Liver (tissue), 8 donors: ENCODE measurements at regions not wholly inside any gene's neighbourhood (a gene's known extent, or its start where the extent isn't known, plus 50 kb on each side); places are given as distances from the start of the nearest gene placed in this dataset.

Experiments
- DNase-seq: peaks from one replicate; pipeline ENCODE4 v3.0.0-alpha.2; 2017; ENCODE audit warnings: low spot score
- H3K27ac ChIP-seq, 2 donors: one replicate each; pipeline ENCODE4 v1.7.0; 2013; ENCODE audit warnings: inconsistent platforms in 2 of 2, low read length in 2 of 2, control low read depth in 1 of 2, low read depth in 1 of 2, mild to moderate bottlenecking in 1 of 2
- H3K27me3 ChIP-seq, 4 donors: one replicate each; pipeline versions ENCODE4 v1.6.1 to v1.7.0; 2013; ENCODE audit warnings: low read length in 3 of 4, inconsistent platforms in 1 of 4, mild to moderate bottlenecking in 1 of 4, moderate library complexity in 1 of 4; ENCODE audit not compliant: control insufficient read depth in 4 of 4, insufficient read depth in 4 of 4
- H3K36me3 ChIP-seq, 4 donors: one replicate each; pipeline versions ENCODE4 v1.6.1 to v1.7.0; 2013; ENCODE audit warnings: low read length in 3 of 4, mild to moderate bottlenecking in 3 of 4, low read depth in 1 of 4, moderate library complexity in 1 of 4; ENCODE audit not compliant: control insufficient read depth in 4 of 4, insufficient read depth in 3 of 4
- H3K4me1 ChIP-seq, 4 donors: one replicate each; pipeline versions ENCODE4 v1.6.1 to v1.7.0; 2013; ENCODE audit warnings: low read length in 3 of 4, mild to moderate bottlenecking in 3 of 4, moderate library complexity in 1 of 4; ENCODE audit not compliant: control insufficient read depth in 4 of 4, insufficient read depth in 4 of 4
- H3K4me3 ChIP-seq, 3 donors: one replicate each; pipeline versions ENCODE4 v1.6.1 to v1.7.0; 2013; ENCODE audit warnings: low read length in 3 of 3, control low read depth in 1 of 3, low read depth in 1 of 3, mild to moderate bottlenecking in 1 of 3
- H3K9ac ChIP-seq, 2 donors: one replicate each; pipeline ENCODE4 v1.7.0; 2013; ENCODE audit warnings: low read length in 2 of 2, mild to moderate bottlenecking in 2 of 2, moderate library complexity in 2 of 2, control low read depth in 1 of 2, low read depth in 1 of 2
- H3K9me3 ChIP-seq, 4 donors: one replicate each; pipeline versions ENCODE4 v1.6.1 to v1.7.0; 2013; ENCODE audit warnings: low read length in 3 of 4; ENCODE audit not compliant: control insufficient read depth in 4 of 4
- EGR1 ChIP-seq, 2 donors: IDR thresholded peaks; 2 replicates each; pipeline ENCODE4 v1.6.1; 2016 to 2018; ENCODE audit warnings: antibody characterized with exemption in 2 of 2, low read depth in 2 of 2
- FOXA1 ChIP-seq: IDR thresholded peaks from 2 replicates; pipeline ENCODE4 v1.6.1; 2016; ENCODE audit warnings: antibody characterized with exemption
- FOXA2 ChIP-seq: IDR thresholded peaks from 2 replicates; pipeline ENCODE4 v1.6.1; 2016; ENCODE audit warnings: antibody characterized with exemption
- HNF4A ChIP-seq, 2 donors: conservative IDR thresholded peaks; 2 replicates each; pipeline ENCODE4 v1.6.1; 2016; ENCODE audit warnings: antibody characterized with exemption in 2 of 2, mild to moderate bottlenecking in 2 of 2
- HNF4G ChIP-seq: IDR thresholded peaks from 2 replicates; pipeline ENCODE4 v1.6.1; 2016; ENCODE audit warnings: antibody characterized with exemption
- JUND ChIP-seq, 2 donors: IDR thresholded peaks; 2 replicates each; pipeline ENCODE4 v1.6.1; 2016; ENCODE audit warnings: antibody characterized with exemption in 2 of 2
- NR2F2 ChIP-seq: IDR thresholded peaks from 2 replicates; pipeline ENCODE4 v1.6.1; 2016; ENCODE audit warnings: antibody characterized with exemption
- REST ChIP-seq: IDR thresholded peaks from 2 replicates; pipeline ENCODE4 v1.6.1; 2016; ENCODE audit warnings: antibody characterized with exemption, mild to moderate bottlenecking
- RXRA ChIP-seq, 2 donors: IDR thresholded peaks; 2 replicates each; pipeline ENCODE4 v1.6.1; 2017 to 2018; ENCODE audit warnings: antibody characterized with exemption in 2 of 2, mild to moderate bottlenecking in 1 of 2
- SP1 ChIP-seq: IDR thresholded peaks from 2 replicates; pipeline ENCODE4 v1.6.1; 2018; ENCODE audit warnings: antibody characterized with exemption, mild to moderate bottlenecking
- YY1 ChIP-seq: IDR thresholded peaks from 2 replicates; pipeline ENCODE4 v1.6.1; 2016; ENCODE audit warnings: antibody characterized with exemption, mild to moderate bottlenecking
- WGBS: extraction: QIAGEN DNeasy Blood & Tissue Kit; methylation state at CpG from one replicate; pipeline ENCODE4 v1.1.7; 2013; 5-methylcytosine and 5-hydroxymethylcytosine counted together
- TF ChIP-seq, protein P1 (sequence below): fragments of 150-350 bp; IDR thresholded peaks from 2 replicates; pipeline ENCODE4 v1.5.1; 2017; ENCODE audit warnings: improper control_type of control experiment, low read depth, low read length; ENCODE audit not compliant: missing input control
- TF ChIP-seq, protein P2 (sequence below): IDR thresholded peaks from 2 replicates; pipeline ENCODE4 v1.6.1; 2016; ENCODE audit warnings: antibody characterized with exemption
- TF ChIP-seq, protein P3 (sequence below): IDR thresholded peaks from 2 replicates; pipeline ENCODE4 v1.6.1; 2016; ENCODE audit warnings: antibody characterized with exemption
- donor health status: healthy.
- donor health status: healthy.
- donor health status: healthy.
- donor health status: healthy.
- donor health status: healthy.

GRCh38 chr2:60268032-60268431, 285.4 kb downstream of the BCL11A start:
- DNase-seq = no peak
- no peak overlapping the region for H3K27ac ChIP-seq
- no peaks in the 10 kb centered on the region for H3K4me1 ChIP-seq
- H3K9ac ChIP-seq = no peak overlapping the region
- no peaks in the 10 kb centered on the region for H3K27me3 ChIP-seq
- no peaks in the 10 kb centered on the region for H3K9me3 ChIP-seq
- H3K4me3 ChIP-seq = no peak overlapping the region
- no peaks in the 10 kb centered on the region for H3K36me3 ChIP-seq
- TF ChIP-seq NR2F2 (peak; percentile 52), SP1 (no peak)
- WGBS = 82% methylated on average over 4 of the region's 4 CpGs

DNA sequence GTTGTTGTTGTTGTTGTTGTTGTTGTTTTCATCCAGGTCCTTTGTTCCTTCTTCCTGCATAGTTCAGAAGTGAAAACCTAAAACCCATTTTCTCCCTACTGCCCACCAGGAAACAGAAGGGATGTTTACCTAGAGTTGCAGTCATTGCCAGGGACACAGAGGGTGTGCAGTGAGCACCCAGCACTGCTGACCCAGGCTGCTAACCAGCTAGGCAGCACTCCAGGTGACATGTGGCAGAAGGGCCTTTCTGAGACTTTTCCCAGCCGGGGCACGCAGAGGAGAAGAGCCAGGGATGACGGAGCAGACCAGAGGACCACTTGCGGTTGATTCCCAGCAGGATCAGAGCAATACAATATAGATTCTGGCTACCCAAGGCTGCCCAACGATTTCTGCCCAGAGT, 286.3 kb downstream of the BCL11A start:
- TF ChIP-seq REST (no peak), HNF4G (no peak), FOXA1 (no peak)
- H3K27me3 ChIP-seq = no peaks in the 10 kb centered on the region
- H3K9me3 ChIP-seq = no peaks in the 10 kb centered on the region
- H3K27ac ChIP-seq = no peak overlapping the region
- no peak overlapping the region for H3K9ac ChIP-seq
- 91% methylated on average over 5 of the region's 5 CpGs for WGBS
- no peaks in the 10 kb centered on the region for H3K36me3 ChIP-seq
- no peak overlapping the region for H3K4me3 ChIP-seq
- DNase-seq = no peak
- H3K4me1 ChIP-seq = no peaks in the 10 kb centered on the region

- Histone ChIP-seq H3K9me3 (no peaks in the 10 kb centered on the region), H3K4me3 (no peak overlapping the region), H3K36me3 (no peaks in the 10 kb centered on the region), H3K27ac (no peak overlapping the region), H3K9ac (no peak overlapping the region), H3K27me3 (no peaks in the 10 kb centered on the region), H3K4me1 (no peaks in the 10 kb centered on the region)
- TF ChIP-seq SP1 (no peak), FOXA2 (no peak), REST (no peak), EGR1 (IDR thresholded peaks at IDR 0.05; ENCODE audit: low read depth in 2 of 2) (no peak), RXRA (IDR thresholded peaks at IDR 0.05) (no peak), HNF4A (conservative IDR thresholded peaks at IDR 0.05) (no peak), JUND (IDR thresholded peaks at IDR 0.05) (no peak), YY1 (no peak)
- TF ChIP-seq, protein P1, sequence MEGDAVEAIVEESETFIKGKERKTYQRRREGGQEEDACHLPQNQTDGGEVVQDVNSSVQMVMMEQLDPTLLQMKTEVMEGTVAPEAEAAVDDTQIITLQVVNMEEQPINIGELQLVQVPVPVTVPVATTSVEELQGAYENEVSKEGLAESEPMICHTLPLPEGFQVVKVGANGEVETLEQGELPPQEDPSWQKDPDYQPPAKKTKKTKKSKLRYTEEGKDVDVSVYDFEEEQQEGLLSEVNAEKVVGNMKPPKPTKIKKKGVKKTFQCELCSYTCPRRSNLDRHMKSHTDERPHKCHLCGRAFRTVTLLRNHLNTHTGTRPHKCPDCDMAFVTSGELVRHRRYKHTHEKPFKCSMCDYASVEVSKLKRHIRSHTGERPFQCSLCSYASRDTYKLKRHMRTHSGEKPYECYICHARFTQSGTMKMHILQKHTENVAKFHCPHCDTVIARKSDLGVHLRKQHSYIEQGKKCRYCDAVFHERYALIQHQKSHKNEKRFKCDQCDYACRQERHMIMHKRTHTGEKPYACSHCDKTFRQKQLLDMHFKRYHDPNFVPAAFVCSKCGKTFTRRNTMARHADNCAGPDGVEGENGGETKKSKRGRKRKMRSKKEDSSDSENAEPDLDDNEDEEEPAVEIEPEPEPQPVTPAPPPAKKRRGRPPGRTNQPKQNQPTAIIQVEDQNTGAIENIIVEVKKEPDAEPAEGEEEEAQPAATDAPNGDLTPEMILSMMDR = no peak
- TF ChIP-seq, protein P2, sequence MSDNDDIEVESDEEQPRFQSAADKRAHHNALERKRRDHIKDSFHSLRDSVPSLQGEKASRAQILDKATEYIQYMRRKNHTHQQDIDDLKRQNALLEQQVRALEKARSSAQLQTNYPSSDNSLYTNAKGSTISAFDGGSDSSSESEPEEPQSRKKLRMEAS = no peak
- TF ChIP-seq, protein P3, sequence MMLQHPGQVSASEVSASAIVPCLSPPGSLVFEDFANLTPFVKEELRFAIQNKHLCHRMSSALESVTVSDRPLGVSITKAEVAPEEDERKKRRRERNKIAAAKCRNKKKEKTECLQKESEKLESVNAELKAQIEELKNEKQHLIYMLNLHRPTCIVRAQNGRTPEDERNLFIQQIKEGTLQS = no peak
- DNase-seq = no peak
- 91% methylated on average over 7 of the region's 7 CpGs for WGBS
Measured at GRCh38 chr2:60262178-60262577, 291.3 kb downstream of the BCL11A start.
